ENCODE measurements at regions not wholly inside any gene's neighbourhood (a gene's known extent, or its start where the extent isn't known, plus 50 kb on each side); places are given as distances from the start of the nearest gene placed in this dataset.

DNA sequence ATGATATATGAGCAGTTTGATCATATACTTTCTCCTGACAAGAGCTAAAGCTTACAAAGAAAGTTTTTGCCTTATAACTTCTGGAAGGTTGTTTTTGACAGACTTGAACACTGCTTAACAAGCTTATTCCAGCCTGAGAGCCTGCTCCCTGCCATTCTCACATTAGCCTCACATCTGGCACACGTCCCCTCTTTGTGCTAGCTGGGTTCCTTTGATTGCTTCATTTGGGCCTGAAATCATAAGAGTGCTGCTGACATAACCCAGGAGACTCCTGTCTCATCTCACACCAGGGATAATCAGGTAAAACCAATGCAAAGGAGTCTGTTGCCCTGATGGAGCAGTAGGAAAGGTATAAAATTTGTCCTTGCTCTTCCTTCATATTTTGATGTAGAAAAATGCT lies 1411.7 kb upstream of the B3GALT2 start:
- H4K20me1 ChIP-seq (ENCODE audit: control insufficient read depth, insufficient read depth) = no peaks in the 10 kb centered on the region
- ChIA-PET CTCF (no interaction called here), RAD21 (ENCODE audit: unreplicated experiment) (no interaction called here), POLR2A (no interaction called here), SMC1A (ENCODE audit: uncharacterized antibody, unreplicated experiment) (interaction anchor here (0.7 kb wide), 1 partner anchor 23 kb away, joined by 3 read pairs; no protein-coding TSS in a partner anchor)
- H3K79me2 ChIP-seq (ENCODE audit: control insufficient read depth, insufficient read depth, low read length) = no peaks in the 10 kb centered on the region
- no peak for FAIRE-seq
- H3K36me3 ChIP-seq (ENCODE audit: control insufficient read depth in 2 of 2, insufficient read depth in 2 of 2, low read length in 1 of 2) = no peaks in the 10 kb centered on the region
- no TSS peak for BruUV-seq (replicated peaks)
- in situ Hi-C loops (cut with MboI) (no loop called here), intact Hi-C loops (cut with micrococcal nuclease; ENCODE audit: unreplicated experiment) (no loop called here)
- DNase-seq (ENCODE audit: low read depth, low spot score) = no peak
- H3K27ac ChIP-seq (ENCODE audit: control insufficient read depth, insufficient read depth) = no peak overlapping the region
- H3K4me1 ChIP-seq (ENCODE audit: control insufficient read depth, insufficient read depth, low read length) = no peaks in the 10 kb centered on the region
- H2AFZ ChIP-seq (ENCODE audit: control insufficient read depth, low read depth, low read length) = no peak overlapping the region
- no peak overlapping the region for H3K4me3 ChIP-seq
- WGBS (ENCODE audit: insufficient coverage, insufficient replicate concordance, low lambda C conversion rate, missing lambda C conversion rate) = 0% methylated on average over 1 of the region's 1 CpG
- no peaks in the 10 kb centered on the region for H3K27me3 ChIP-seq (replicated peaks in 1 of 2; ENCODE audit: control insufficient read depth in 2 of 2, insufficient read depth in 2 of 2, low read length in 1 of 2)
- no peak for TF ChIP-seq POLR2AphosphoS2 (IDR thresholded peaks at IDR 0.05; ENCODE audit: low read depth, low read length)
- no peak for TF ChIP-seq BACH1 (IDR thresholded peaks at IDR 0.05; ENCODE audit: borderline replicate concordance)
- ATAC-seq = no peak
- H3K9me3 ChIP-seq (replicated peaks; ENCODE audit: control insufficient read depth, insufficient read depth, low read length) = no peaks in the 10 kb centered on the region
- no peak overlapping the region for H3K4me2 ChIP-seq (ENCODE audit: control insufficient read depth, insufficient read depth)
- H3K9ac ChIP-seq (ENCODE audit: control insufficient read depth, insufficient read depth, low read length) = no peak overlapping the region

DNA sequence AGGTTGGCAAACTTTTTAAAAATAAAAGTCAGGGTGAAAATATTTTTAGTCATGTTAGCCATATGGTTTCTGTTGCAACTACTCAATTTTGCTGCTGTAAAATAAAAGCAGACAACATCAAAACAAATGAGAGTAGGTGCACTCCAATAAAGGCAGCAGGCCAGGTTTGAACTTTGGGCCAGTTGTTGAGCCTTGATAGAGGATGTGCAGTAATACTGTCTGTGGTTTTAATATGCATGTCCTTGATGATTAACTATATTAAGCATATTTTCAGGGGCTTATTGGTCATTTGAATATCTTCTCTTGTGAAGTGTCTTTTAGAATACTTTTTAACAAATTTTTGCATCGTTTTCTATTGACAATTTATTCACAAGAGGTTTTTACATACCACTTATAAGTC lies 1399.9 kb upstream of the B3GALT2 start:
- Histone ChIP-seq H3K4me3 (no peak overlapping the region), H3K4me1 (ENCODE audit: control insufficient read depth, insufficient read depth, low read length) (no peaks in the 10 kb centered on the region), H3K27ac (ENCODE audit: control insufficient read depth, insufficient read depth) (no peak overlapping the region), H3K79me2 (ENCODE audit: control insufficient read depth, insufficient read depth, low read length) (no peaks in the 10 kb centered on the region), H3K4me2 (ENCODE audit: control insufficient read depth, insufficient read depth) (no peak overlapping the region), H3K9me3 (replicated peaks; ENCODE audit: control insufficient read depth, insufficient read depth, low read length) (no peaks in the 10 kb centered on the region), H3K36me3 (ENCODE audit: control insufficient read depth in 2 of 2, insufficient read depth in 2 of 2, low read length in 1 of 2) (no peaks in the 10 kb centered on the region), H4K20me1 (ENCODE audit: control insufficient read depth, insufficient read depth) (no peaks in the 10 kb centered on the region), H3K27me3 (replicated peaks in 1 of 2; ENCODE audit: control insufficient read depth in 2 of 2, insufficient read depth in 2 of 2, low read length in 1 of 2) (no peaks in the 10 kb centered on the region), H2AFZ (ENCODE audit: control insufficient read depth, low read depth, low read length) (no peak overlapping the region), H3K9ac (ENCODE audit: control insufficient read depth, insufficient read depth, low read length) (no peak overlapping the region)
- FAIRE-seq (no peak), DNase-seq (ENCODE audit: low read depth, low spot score) (no peak), ATAC-seq (no peak)
- 0% methylated on average over 1 of the region's 1 CpG for WGBS (ENCODE audit: insufficient coverage, insufficient replicate concordance, low lambda C conversion rate, missing lambda C conversion rate)
- RAD21 ChIA-PET (ENCODE audit: unreplicated experiment) = no interaction called here
- intact Hi-C loops (cut with micrococcal nuclease; ENCODE audit: unreplicated experiment) = no loop called here
- in situ Hi-C loops (cut with MboI) = no loop called here
- SMC1A ChIA-PET (ENCODE audit: uncharacterized antibody, unreplicated experiment) = no interaction called here
- BruUV-seq (replicated peaks) = no TSS peak
- CTCF ChIA-PET = no interaction called here
- POLR2A ChIA-PET = no interaction called here
- TF ChIP-seq, protein P1, sequence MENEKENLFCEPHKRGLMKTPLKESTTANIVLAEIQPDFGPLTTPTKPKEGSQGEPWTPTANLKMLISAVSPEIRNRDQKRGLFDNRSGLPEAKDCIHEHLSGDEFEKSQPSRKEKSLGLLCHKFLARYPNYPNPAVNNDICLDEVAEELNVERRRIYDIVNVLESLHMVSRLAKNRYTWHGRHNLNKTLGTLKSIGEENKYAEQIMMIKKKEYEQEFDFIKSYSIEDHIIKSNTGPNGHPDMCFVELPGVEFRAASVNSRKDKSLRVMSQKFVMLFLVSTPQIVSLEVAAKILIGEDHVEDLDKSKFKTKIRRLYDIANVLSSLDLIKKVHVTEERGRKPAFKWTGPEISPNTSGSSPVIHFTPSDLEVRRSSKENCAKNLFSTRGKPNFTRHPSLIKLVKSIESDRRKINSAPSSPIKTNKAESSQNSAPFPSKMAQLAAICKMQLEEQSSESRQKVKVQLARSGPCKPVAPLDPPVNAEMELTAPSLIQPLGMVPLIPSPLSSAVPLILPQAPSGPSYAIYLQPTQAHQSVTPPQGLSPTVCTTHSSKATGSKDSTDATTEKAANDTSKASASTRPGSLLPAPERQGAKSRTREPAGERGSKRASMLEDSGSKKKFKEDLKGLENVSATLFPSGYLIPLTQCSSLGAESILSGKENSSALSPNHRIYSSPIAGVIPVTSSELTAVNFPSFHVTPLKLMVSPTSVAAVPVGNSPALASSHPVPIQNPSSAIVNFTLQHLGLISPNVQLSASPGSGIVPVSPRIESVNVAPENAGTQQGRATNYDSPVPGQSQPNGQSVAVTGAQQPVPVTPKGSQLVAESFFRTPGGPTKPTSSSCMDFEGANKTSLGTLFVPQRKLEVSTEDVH (IDR thresholded peaks at IDR 0.05; ENCODE audit: low read depth, partially characterized antibody) = no peak
- TF ChIP-seq POLR2A (IDR thresholded peaks at IDR 0.05; ENCODE audit: low read depth, low read length) (no peak), SMAD5 (IDR thresholded peaks at IDR 0.05; ENCODE audit: low read depth) (no peak), USF1 (IDR thresholded peaks at IDR 0.05; ENCODE audit: borderline replicate concordance, extremely low read length, insufficient read depth, low read depth, low read length) (no peak), PBX3 (IDR thresholded peaks at IDR 0.05; ENCODE audit: insufficient replicate concordance, low read depth, low read length) (no peak), ZNF384 (IDR thresholded peaks at IDR 0.05; ENCODE audit: borderline replicate concordance, low read depth, low read length) (no peak), SUZ12 (IDR thresholded peaks at IDR 0.05; ENCODE audit: unreplicated experiment) (no peak), IRF3 (IDR thresholded peaks at IDR 0.05) (no peak)
- TF ChIP-seq, protein P2, sequence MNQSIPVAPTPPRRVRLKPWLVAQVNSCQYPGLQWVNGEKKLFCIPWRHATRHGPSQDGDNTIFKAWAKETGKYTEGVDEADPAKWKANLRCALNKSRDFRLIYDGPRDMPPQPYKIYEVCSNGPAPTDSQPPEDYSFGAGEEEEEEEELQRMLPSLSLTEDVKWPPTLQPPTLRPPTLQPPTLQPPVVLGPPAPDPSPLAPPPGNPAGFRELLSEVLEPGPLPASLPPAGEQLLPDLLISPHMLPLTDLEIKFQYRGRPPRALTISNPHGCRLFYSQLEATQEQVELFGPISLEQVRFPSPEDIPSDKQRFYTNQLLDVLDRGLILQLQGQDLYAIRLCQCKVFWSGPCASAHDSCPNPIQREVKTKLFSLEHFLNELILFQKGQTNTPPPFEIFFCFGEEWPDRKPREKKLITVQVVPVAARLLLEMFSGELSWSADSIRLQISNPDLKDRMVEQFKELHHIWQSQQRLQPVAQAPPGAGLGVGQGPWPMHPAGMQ (IDR thresholded peaks at IDR 0.05; ENCODE audit: borderline replicate concordance) = no peak
